GM12874 (cell line): ENCODE measurements at regions not wholly inside any gene's neighbourhood (a gene's known extent, or its start where the extent isn't known, plus 50 kb on each side); places are given as distances from the start of the nearest gene placed in this dataset.

Experiments
- CTCF ChIP-seq: IDR thresholded peaks from 2 replicates; pipeline ENCODE4 v1.5.1; 2011; ENCODE audit warnings: low read depth, mild to moderate bottlenecking, control low read depth, low read length, moderate library complexity; ENCODE audit not compliant: insufficient read depth

DNA sequence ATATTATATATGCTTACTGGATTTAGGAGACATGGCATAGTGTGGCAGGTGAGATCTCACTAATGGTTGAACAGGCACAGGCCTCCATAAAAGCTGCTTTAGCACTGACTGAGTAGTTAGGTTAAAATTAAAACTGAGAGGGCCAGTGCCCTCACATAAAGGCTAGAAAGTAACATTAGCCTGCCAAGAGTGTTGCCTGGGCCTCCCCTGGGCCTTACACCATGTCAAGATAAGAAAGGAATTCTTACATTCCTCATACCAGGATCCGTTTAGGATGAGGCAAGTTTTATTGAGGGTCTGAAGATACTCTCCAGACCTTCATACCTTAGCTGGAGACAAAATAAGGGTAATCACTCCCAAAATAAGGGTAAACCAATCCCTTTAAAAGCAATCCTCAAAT lies 1011.8 kb downstream of the PLA2G4A start:
- TF ChIP-seq CTCF = no peak

- no peak for TF ChIP-seq CTCF
These were observed 1013.8 kb downstream of the PLA2G4A start for GRCh38 chr1:187842406-187843165.

GRCh38 chr1:187844313-187844712 lies 1015.6 kb downstream of the PLA2G4A start:
- no peak for TF ChIP-seq CTCF

GRCh38 chr1:187847531-187847930 lies 1018.8 kb downstream of the PLA2G4A start:
- TF ChIP-seq CTCF = no peak

DNA sequence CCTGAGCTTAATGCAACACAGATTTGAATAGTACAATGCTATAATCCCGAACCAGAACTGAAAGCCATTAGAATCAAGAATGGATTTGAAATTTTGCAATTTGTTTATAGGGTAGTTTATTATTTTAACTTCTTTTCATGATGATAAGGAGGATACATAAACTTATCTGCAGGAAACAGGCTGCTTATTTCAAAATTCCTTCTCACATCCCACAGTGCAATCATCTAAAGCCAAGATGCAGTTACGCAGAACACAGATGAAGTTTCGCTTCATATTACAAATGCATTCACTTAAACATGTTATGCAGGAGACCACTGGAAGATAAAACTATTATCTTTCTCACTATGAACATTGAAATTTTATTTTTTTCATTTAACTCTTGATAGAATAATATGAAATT lies 1019.6 kb downstream of the PLA2G4A start:
- no peak for TF ChIP-seq CTCF

- no peak for TF ChIP-seq CTCF
These were observed 1024.8 kb downstream of the PLA2G4A start for GRCh38 chr1:187853505-187853904.

DNA sequence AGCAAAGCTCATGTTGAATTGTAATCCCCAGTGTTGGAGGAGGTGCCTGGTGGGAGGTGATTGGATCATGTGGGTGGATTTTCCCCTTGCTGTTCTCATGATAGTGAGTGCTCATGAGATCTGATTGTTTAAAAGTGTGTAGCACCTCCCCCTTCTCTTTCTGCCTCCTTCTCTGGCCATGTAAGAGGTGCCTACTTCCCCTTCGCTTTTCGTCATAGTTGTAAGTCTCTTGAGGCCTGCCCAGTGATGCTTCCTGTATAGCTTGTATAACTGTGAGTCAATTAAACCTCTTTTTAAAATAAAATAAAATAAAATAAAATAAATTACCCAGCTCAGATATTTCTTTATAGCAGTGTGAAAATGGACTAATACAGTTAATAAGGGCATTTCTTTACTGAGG lies 1025.7 kb downstream of the PLA2G4A start:
- no peak for TF ChIP-seq CTCF

GRCh38 chr1:187862506-187862905 lies 1033.8 kb downstream of the PLA2G4A start:
- no peak for TF ChIP-seq CTCF
